Epithelial cell of proximal tubule (primary cell): ENCODE measurements at regions not wholly inside any gene's neighbourhood (a gene's known extent, or its start where the extent isn't known, plus 50 kb on each side); places are given as distances from the start of the nearest gene placed in this dataset.
"Not testable (repeated sequence)": the region's sequence is repeated elsewhere in the genome, so short reads cannot be mapped to it uniquely, and the experiment has no call there.

ENCODE experiments used
- DNase-seq: peaks from one replicate; pipeline ENCODE4 v3.0.0-alpha.2; 2011; ENCODE audit warnings: low read depth
- H3K4me3 ChIP-seq: 2 replicates; pipeline ENCODE4 v1.5.1; 2011; ENCODE audit warnings: low read depth, mild to moderate bottlenecking, low read length
- TF ChIP-seq, protein P1 (sequence below): conservative IDR thresholded peaks from 2 replicates; pipeline ENCODE4 v1.5.1; 2012; ENCODE audit warnings: low read depth, mild to moderate bottlenecking, low read length

DNA sequence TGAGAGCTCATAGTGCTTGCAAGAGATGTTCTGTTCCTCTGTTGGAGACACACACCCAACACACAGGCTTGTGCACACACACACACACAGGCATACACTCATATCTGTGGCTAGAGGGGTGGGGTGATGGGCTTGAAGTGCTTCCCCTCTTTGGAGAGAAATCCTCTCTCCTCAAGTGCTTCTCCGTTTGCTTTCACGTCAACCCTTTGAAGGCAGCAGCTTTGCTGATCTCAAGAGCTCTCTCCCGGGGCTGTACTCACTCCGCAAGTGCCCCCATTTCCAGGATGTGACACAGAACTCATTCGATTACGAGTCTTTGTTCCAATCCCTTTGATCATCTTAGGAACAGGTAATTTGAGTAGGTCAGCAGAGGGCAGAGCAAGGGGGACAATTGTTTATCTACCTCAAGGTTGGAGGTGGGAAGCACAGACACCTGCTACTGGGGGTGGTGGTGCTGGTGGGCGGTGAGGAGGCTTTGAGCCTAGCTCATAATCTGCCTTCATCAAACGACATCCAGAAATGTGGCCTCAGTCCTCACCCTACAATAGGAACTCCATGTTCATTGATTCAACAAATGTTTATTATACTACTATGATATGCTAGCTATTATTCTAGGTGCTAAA, 529.8 kb upstream of the CADM1 start:
- DNase-seq, result no peak
- no peak overlapping the region for H3K4me3 ChIP-seq
- TF ChIP-seq, protein P1, sequence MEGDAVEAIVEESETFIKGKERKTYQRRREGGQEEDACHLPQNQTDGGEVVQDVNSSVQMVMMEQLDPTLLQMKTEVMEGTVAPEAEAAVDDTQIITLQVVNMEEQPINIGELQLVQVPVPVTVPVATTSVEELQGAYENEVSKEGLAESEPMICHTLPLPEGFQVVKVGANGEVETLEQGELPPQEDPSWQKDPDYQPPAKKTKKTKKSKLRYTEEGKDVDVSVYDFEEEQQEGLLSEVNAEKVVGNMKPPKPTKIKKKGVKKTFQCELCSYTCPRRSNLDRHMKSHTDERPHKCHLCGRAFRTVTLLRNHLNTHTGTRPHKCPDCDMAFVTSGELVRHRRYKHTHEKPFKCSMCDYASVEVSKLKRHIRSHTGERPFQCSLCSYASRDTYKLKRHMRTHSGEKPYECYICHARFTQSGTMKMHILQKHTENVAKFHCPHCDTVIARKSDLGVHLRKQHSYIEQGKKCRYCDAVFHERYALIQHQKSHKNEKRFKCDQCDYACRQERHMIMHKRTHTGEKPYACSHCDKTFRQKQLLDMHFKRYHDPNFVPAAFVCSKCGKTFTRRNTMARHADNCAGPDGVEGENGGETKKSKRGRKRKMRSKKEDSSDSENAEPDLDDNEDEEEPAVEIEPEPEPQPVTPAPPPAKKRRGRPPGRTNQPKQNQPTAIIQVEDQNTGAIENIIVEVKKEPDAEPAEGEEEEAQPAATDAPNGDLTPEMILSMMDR, result no peak

DNA sequence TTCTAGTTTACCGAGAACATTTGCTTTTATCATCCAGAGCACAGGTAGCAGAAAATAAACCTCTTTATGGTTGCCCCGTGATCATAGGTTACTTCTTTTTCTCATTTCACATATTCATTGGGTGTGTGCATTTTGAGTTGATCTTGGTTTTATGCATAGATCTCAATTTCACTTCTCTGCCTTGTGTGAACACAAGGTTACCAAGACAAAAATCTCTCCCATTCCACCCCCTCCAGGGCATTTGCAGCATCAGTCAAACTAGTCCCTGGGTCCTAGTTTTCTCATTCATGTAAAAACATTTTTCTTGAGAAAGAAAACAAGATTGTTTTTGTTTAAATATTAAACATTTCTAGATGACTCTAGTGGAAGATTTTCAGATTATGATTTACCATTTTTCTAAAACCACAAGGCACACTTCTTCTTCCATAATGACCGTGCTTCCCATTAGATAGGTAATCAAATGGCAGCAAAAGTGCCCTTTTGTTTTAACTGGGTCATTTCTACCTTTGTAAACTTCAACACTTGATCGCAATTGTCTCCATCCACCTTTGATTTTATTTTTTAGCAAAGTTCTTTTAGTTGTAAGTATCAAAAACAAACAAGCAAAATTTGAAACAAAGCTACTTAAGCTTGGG, 526.6 kb upstream of the CADM1 start:
- TF ChIP-seq, protein P1, result no peak
- no peak for DNase-seq

DNA sequence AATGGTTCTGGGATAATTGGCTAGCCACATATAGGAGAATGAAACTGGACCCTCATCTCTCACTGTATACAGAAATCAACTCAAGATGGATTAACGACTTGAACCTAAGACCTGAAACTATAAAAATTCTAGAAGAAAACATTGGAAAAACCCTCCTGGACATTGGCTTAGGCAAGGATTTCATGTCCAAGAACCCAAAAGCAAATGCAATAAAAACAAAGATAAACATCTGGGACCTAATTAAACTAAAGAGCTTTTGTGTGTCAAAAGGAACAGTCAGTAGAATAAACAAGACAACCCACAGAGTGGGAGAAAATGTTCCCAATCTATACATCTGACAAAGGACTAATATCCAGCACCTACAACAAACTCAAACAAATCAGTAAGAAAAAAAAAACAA, 524.3 kb upstream of the CADM1 start:
- not testable (repeated sequence) for H3K4me3 ChIP-seq, DNase-seq

More for the DNA sequence above, 526.6 kb upstream of the CADM1 start:
- no peak overlapping the region for H3K4me3 ChIP-seq

DNA sequence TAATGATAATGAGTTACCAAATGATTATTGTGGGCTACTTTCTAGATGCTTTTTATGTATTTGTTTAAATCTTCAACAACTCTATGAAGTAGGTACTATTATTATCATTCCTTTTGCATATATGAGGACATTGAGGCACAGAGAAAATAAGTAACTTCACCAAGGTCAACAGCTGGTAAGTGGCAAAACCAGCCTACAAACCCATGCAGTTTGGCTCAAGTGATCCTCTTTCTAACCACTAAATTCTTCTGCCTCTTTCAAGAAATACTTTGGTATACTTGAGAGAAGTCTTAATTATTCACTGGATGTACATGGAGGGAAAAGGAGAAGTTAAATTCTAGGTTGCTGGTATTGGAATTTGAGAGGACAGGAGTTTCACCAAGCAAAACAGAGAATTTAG, 495.2 kb upstream of the CADM1 start:
- TF ChIP-seq, protein P1, result no peak
- no peak overlapping the region for H3K4me3 ChIP-seq
- DNase-seq, result no peak

DNA sequence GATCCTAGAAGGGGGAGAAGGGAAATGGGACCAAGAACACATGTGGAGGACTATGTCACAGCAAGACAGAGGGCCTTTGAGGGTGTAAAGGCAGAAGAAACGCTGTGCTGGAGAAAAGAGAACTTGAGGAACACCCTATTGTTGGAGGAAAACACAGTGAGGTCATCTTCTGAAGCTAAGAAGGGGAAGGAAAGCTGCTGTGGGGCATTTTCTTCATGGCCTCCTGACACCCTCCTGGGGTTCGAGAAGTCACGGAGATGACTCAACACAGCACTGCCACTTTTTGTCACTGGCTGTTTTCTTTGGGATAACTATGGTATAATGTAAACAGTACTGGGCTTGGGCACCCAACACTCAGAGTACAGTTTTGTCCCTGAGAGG, 492.6 kb upstream of the CADM1 start:
- no peak overlapping the region for H3K4me3 ChIP-seq
- no peak for DNase-seq
- TF ChIP-seq, protein P1, result no peak

DNA sequence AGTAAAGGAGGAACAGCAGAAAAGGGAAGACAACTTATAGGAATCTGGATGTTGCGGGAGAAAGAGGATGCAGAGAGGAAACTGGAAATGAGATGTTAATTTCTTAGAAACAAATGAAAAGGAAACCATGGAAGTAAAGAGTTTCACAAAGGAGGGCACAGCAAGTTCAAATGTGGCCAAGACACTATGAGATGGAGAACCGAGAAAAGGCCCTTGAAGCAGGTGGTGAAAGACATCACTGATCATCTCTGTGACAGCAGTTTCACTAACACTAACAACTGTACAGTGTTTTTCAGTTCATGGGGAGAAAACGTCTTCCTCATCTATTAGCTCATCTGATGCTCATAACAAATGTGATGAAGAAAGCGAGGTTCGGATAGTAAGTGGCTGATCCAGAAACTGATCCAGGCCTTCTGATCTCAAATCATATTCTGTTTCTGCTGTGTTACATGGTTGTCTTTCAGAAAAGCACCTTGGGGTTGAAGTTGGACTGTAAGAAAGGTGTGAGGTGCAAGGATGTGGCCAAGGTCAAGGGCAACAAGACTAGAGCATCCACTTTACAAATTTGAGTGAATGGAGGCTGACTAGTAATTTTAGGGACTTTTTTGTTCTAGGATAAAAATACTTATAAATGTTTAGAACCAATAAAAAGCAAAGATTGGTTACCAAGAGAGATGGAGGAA, 492.1 kb upstream of the CADM1 start:
- TF ChIP-seq, protein P1, result no peak
- DNase-seq, result no peak
- H3K4me3 ChIP-seq, result no peak overlapping the region

DNA sequence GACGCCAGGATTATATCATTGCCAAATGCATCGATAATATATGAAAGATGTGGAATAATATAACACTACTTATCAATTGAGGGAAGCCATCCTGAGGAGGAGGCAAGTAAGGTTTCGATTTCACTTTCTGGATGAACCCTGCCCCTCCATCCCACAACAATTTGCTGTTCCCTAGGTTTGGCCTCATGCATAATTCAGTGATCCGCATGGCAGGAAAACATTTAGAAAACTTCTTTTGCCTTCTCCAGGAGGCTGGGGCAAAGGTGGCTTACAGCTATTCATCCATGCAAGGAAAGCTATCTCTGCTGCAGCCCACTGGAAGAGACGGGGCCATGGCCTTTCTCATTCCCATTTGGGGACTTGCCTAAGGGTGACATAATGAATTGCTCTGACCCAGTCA, 489.4 kb upstream of the CADM1 start:
- peak; percentile 9 for DNase-seq
- TF ChIP-seq, protein P1, result no peak
- no peak overlapping the region for H3K4me3 ChIP-seq
